Lower leg skin (tissue), 3 donors: ENCODE measurements at regions not wholly inside any gene's neighbourhood (a gene's known extent, or its start where the extent isn't known, plus 50 kb on each side); places are given as distances from the start of the nearest gene placed in this dataset.

Source experiments
- CTCF ChIP-seq, 3 donors: fragments of 450-650 bp; IDR thresholded peaks; one replicate each; pipeline ENCODE4 v1.5.1; 2016; ENCODE audit warnings: antibody characterized with exemption in 3 of 3, mild to moderate bottlenecking in 3 of 3, moderate library complexity in 2 of 3
- POLR2A ChIP-seq, 2 donors: fragments of 450-650 bp; IDR thresholded peaks; one replicate each; pipeline ENCODE4 v1.6.1; 2016 to 2017; ENCODE audit warnings: antibody characterized with exemption in 2 of 2, mild to moderate bottlenecking in 1 of 2, moderate library complexity in 1 of 2

GRCh38 chr1:66452162-66452561 is 81.8 kb upstream of the SGIP1 start:
- TF ChIP-seq CTCF (IDR thresholded peaks at IDR 0.05) (no peak), POLR2A (IDR thresholded peaks at IDR 0.05) (no peak)
